ENCODE measurements at regions not wholly inside any gene's neighbourhood (a gene's known extent, or its start where the extent isn't known, plus 50 kb on each side); places are given as distances from the start of the nearest gene placed in this dataset.

DNA sequence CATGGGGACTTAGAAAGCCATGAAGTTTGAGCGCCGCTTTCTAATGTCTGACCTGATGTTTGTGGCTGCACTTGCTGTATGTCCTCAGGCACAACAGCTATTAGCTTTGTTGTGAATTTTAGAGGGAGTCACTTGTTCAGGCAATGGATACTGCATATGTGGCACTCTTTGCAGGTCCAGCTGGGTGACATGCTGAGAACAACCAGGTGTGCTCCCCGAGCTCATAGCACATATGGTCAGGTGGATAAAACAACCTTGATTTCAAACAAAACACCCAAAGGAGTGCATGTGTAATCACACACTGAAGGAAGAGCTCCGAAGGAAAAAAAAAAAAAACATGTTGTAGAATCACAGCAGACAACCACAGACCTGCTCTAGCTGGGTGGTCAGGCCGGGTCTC lies 178.6 kb downstream of the BACH1 start:
- no peak overlapping the region for H3K4me3 ChIP-seq (ENCODE audit: low read depth, low read length)
- no peak for DNase-seq (ENCODE audit: low read depth)
- TF ChIP-seq, protein P1, sequence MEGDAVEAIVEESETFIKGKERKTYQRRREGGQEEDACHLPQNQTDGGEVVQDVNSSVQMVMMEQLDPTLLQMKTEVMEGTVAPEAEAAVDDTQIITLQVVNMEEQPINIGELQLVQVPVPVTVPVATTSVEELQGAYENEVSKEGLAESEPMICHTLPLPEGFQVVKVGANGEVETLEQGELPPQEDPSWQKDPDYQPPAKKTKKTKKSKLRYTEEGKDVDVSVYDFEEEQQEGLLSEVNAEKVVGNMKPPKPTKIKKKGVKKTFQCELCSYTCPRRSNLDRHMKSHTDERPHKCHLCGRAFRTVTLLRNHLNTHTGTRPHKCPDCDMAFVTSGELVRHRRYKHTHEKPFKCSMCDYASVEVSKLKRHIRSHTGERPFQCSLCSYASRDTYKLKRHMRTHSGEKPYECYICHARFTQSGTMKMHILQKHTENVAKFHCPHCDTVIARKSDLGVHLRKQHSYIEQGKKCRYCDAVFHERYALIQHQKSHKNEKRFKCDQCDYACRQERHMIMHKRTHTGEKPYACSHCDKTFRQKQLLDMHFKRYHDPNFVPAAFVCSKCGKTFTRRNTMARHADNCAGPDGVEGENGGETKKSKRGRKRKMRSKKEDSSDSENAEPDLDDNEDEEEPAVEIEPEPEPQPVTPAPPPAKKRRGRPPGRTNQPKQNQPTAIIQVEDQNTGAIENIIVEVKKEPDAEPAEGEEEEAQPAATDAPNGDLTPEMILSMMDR (conservative IDR thresholded peaks at IDR 0.05; ENCODE audit: low read depth, low read length), result no peak

GRCh38 chr21:29477941-29478340 lies 179.2 kb downstream of the BACH1 start:
- no peak for DNase-seq (ENCODE audit: low read depth)
- TF ChIP-seq, protein P1 (conservative IDR thresholded peaks at IDR 0.05; ENCODE audit: low read depth, low read length), result no peak
- no peak overlapping the region for H3K4me3 ChIP-seq (ENCODE audit: low read depth, low read length)

- no peak overlapping the region for H3K4me3 ChIP-seq (ENCODE audit: low read depth, low read length)
- TF ChIP-seq, protein P1 (conservative IDR thresholded peaks at IDR 0.05; ENCODE audit: low read depth, low read length), result no peak
- no peak for DNase-seq (ENCODE audit: low read depth)
These were observed 182.4 kb downstream of the BACH1 start for GRCh38 chr21:29481081-29481480.

DNA sequence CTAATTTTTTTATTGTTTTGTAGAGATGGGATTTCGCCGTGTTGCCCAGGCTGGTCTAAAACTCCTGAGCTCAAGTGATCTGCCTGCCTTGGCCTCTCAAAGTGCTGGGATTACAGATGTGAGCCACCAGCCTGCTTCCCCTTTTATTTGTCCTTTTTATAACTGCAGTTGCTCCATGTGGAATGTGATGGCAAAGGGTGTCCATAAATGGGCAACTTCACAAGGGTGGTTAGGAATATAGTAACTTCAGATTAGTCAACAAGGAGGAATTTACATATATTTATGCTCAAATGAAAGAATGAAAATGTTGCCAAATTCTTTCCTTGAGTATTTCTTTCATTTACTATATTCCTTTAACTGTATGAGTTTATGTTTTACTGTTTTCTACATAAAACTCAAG lies 182.9 kb downstream of the BACH1 start:
- no peak for DNase-seq (ENCODE audit: low read depth)
- TF ChIP-seq, protein P1 (conservative IDR thresholded peaks at IDR 0.05; ENCODE audit: low read depth, low read length), result no peak
- no peak overlapping the region for H3K4me3 ChIP-seq (ENCODE audit: low read depth, low read length)

GRCh38 chr21:29486306-29486807 lies 187.6 kb downstream of the BACH1 start:
- TF ChIP-seq, protein P1 (conservative IDR thresholded peaks at IDR 0.05; ENCODE audit: low read depth, low read length), result no peak
- no peak for DNase-seq (ENCODE audit: low read depth)
- H3K4me3 ChIP-seq (ENCODE audit: low read depth, low read length), result no peak overlapping the region

Measured in epithelial cell of proximal tubule (primary cell).